GM19468 (cell line): ENCODE measurements at regions not wholly inside any gene's neighbourhood (a gene's known extent, or its start where the extent isn't known, plus 50 kb on each side); places are given as distances from the start of the nearest gene placed in this dataset.

Experiments used
- ATAC-seq: cut with Tn5 transposase; IDR thresholded peaks from one replicate; pipeline ENCODE4 v1.9.1; 2021; ENCODE audit warnings: mild to moderate bottlenecking, moderate library complexity, moderate number of reproducible peaks; ENCODE audit not compliant: unreplicated experiment; ENCODE audit errors: extremely low read depth

GRCh38 chr12:46131732-46132469, 136.9 kb downstream of the SLC38A1 start:
- no peak for ATAC-seq

- no peak for ATAC-seq
Measured at GRCh38 chr12:46127656-46128055, 137.3 kb upstream of the SCAF11 start.

GRCh38 chr12:46126050-46126727, 135.8 kb upstream of the SCAF11 start:
- ATAC-seq, result no peak

- peak; percentile 27 for ATAC-seq
Measured at GRCh38 chr12:46124848-46125619, 134.7 kb upstream of the SCAF11 start.

- no peak for ATAC-seq
Measured at GRCh38 chr12:46124132-46124847, 133.9 kb upstream of the SCAF11 start.

GRCh38 chr12:46112364-46112763, 122.0 kb upstream of the SCAF11 start:
- ATAC-seq, result no peak

GRCh38 chr12:46111715-46112114, 121.3 kb upstream of the SCAF11 start:
- ATAC-seq, result no peak

- ATAC-seq, result no peak
Measured at GRCh38 chr12:46110928-46111699, 120.7 kb upstream of the SCAF11 start.

GRCh38 chr12:46110223-46110611, 119.8 kb upstream of the SCAF11 start:
- no peak for ATAC-seq

GRCh38 chr12:46109343-46110222, 119.2 kb upstream of the SCAF11 start:
- ATAC-seq, result no peak

GRCh38 chr12:46108721-46109120, 118.3 kb upstream of the SCAF11 start:
- ATAC-seq, result peak; percentile 65

GRCh38 chr12:46107591-46107990, 117.2 kb upstream of the SCAF11 start:
- no peak for ATAC-seq

- no peak for ATAC-seq
Measured at GRCh38 chr12:46105735-46106134, 115.4 kb upstream of the SCAF11 start.

- ATAC-seq, result no peak
Measured at GRCh38 chr12:46103559-46104383, 113.4 kb upstream of the SCAF11 start.

- ATAC-seq, result no peak
Measured at GRCh38 chr12:46101485-46101869, 111.1 kb upstream of the SCAF11 start.

GRCh38 chr12:46100551-46101484, 110.4 kb upstream of the SCAF11 start:
- ATAC-seq, result no peak
